GM18520 (cell line): ENCODE measurements at regions not wholly inside any gene's neighbourhood (a gene's known extent, or its start where the extent isn't known, plus 50 kb on each side); places are given as distances from the start of the nearest gene placed in this dataset.

Source experiments
- ATAC-seq: cut with Tn5 transposase; IDR thresholded peaks from one replicate; pipeline ENCODE4 v1.9.1; 2021; ENCODE audit not compliant: unreplicated experiment

GRCh38 chr1:69497441-69498221 is 70.1 kb upstream of the LRRC7 start:
- no peak for ATAC-seq

- ATAC-seq, result no peak
Observed at GRCh38 chr1:69498711-69499110, 69.0 kb upstream of the LRRC7 start.

- ATAC-seq, result no peak
Observed at GRCh38 chr1:69499203-69499803, 68.4 kb upstream of the LRRC7 start.

- no peak for ATAC-seq
Observed at GRCh38 chr1:69502991-69503390, 64.7 kb upstream of the LRRC7 start.

GRCh38 chr1:69504730-69505252 is 62.9 kb upstream of the LRRC7 start:
- no peak for ATAC-seq

- no peak for ATAC-seq
Observed at GRCh38 chr1:69506311-69506710, 61.4 kb upstream of the LRRC7 start.

GRCh38 chr1:69506721-69507120 is 61.0 kb upstream of the LRRC7 start:
- ATAC-seq, result no peak

GRCh38 chr1:69510026-69510425 is 57.7 kb upstream of the LRRC7 start:
- no peak for ATAC-seq

GRCh38 chr1:69511426-69512192 is 56.1 kb upstream of the LRRC7 start:
- no peak for ATAC-seq

GRCh38 chr1:69513601-69514000 is 54.1 kb upstream of the LRRC7 start:
- ATAC-seq, result no peak
